HCT116 (cell line): ENCODE measurements at regions not wholly inside any gene's neighbourhood (a gene's known extent, or its start where the extent isn't known, plus 50 kb on each side); places are given as distances from the start of the nearest gene placed in this dataset.

Source experiments
- ATAC-seq: fragments of 200-7000 bp; cut with Tn5 transposase; 2 replicates; pipeline ENCODE4 v1.9.1; 2020; ENCODE audit warnings: mild to moderate bottlenecking, moderate library complexity
- BruUV-seq: library from RNA; stranded (reverse); fragments of 400-500 nt; replicated peaks from 2 replicates; lab custom pipeline; 2021; lab: Mats Ljungman, UMichigan
- CTCF ChIA-PET: fragments of 300-600 bp; sonication (Branson Sonifier 250); formaldehyde crosslinking; loops from one replicate; lab custom pipeline; 2021; ENCODE audit warnings: antibody characterized with exemption; lab: Charles Lee
- POLR2A ChIA-PET: fragments of 300-600, 350-600 bp; sonication (Branson Sonifier 250); formaldehyde crosslinking; loops from one replicate; lab custom pipeline; 2021; ENCODE audit warnings: antibody characterized with exemption; lab: Charles Lee
- RAD21 ChIA-PET, 2 experiments: fragments of 300-600 bp; sonication (Branson Sonifier 250); formaldehyde crosslinking; loops; one replicate each; lab custom pipeline; 2023; ENCODE audit warnings: low total read pairs in 2 of 2; ENCODE audit not compliant: uncharacterized antibody in 2 of 2, unreplicated experiment in 2 of 2, low non-redundant PET in 1 of 2; lab: Charles Lee
- DNase-seq: peaks from one replicate; pipeline ENCODE4 v3.0.0-alpha.2; 2010; ENCODE audit warnings: low read depth, low spot score
- H2AFZ ChIP-seq: fragments of 200-600 bp; shearing (Covaris generic), sonication (generic); 2 replicates; pipeline ENCODE4 v1.6.1; 2017; ENCODE audit warnings: low read depth, mixed run types, mixed read lengths, antibody characterized with exemption, low read length; ENCODE audit not compliant: poor library complexity, severe bottlenecking
- H3K27ac ChIP-seq: 2 replicates; pipeline ENCODE4 v1.5.1; 2012; ENCODE audit warnings: low read depth, low read length
- H3K27me3 ChIP-seq: fragments of 200-600 bp; sonication (generic); 2 replicates; pipeline ENCODE4 v1.6.1; 2016; ENCODE audit warnings: mixed run types, low read length, mixed read lengths; ENCODE audit not compliant: insufficient read depth
- H3K36me3 ChIP-seq, 2 experiments: fragments of 200-500 bp in 1 of 2; fragments of 200-600 bp in 1 of 2; sonication (Bioruptor generic) in 1 of 2; sonication (generic) in 1 of 2; 2 replicates each; pipeline versions ENCODE4 v1.5.1 to v1.6.1; 2014 to 2016; ENCODE audit warnings: low read length in 2 of 2, inconsistent platforms in 1 of 2, mixed read lengths in 1 of 2, mixed run types in 1 of 2; ENCODE audit not compliant: insufficient read depth in 2 of 2, control insufficient read depth in 1 of 2
- H3K4me1 ChIP-seq, 2 experiments: fragments of 200-600 bp in 1 of 2; sonication (generic) in 1 of 2; 2 replicates each; pipeline versions ENCODE4 v1.5.1 to v1.6.1; 2012 to 2017; ENCODE audit warnings: low read length in 2 of 2, inconsistent platforms in 1 of 2, mild to moderate bottlenecking in 1 of 2, mixed read lengths in 1 of 2, mixed run types in 1 of 2, moderate library complexity in 1 of 2; ENCODE audit not compliant: insufficient read depth in 2 of 2, control insufficient read depth in 1 of 2
- H3K4me2 ChIP-seq: fragments of 200-600 bp; sonication (generic); 2 replicates; pipeline ENCODE4 v1.6.1; 2017; ENCODE audit warnings: mixed run types, low read length, mixed read lengths
- H3K4me3 ChIP-seq, 2 experiments: fragments of 200-600 bp in 1 of 2; sonication (generic) in 1 of 2; replicated peaks in 1 of 2; 2 replicates each; pipeline ENCODE4 v1.5.1; 2011 to 2016; ENCODE audit warnings: low read length in 2 of 2, control low read depth in 1 of 2, low read depth in 1 of 2, mild to moderate bottlenecking in 1 of 2, mixed read lengths in 1 of 2, mixed run types in 1 of 2
- H3K79me2 ChIP-seq: fragments of 200-600 bp; sonication (generic); 2 replicates; pipeline ENCODE4 v1.6.1; 2017; ENCODE audit warnings: mild to moderate bottlenecking, mixed run types, low read length, moderate library complexity, mixed read lengths; ENCODE audit not compliant: insufficient read depth
- H3K9ac ChIP-seq: fragments of 200-600 bp; sonication (generic); 2 replicates; pipeline ENCODE4 v1.6.1; 2016; ENCODE audit warnings: low read length, mixed read lengths
- H3K9me2 ChIP-seq: fragments of 200-600 bp; sonication (generic), shearing (Covaris generic); 2 replicates; pipeline ENCODE4 v1.6.1; 2017; ENCODE audit warnings: mixed run types, mild to moderate bottlenecking, moderate library complexity; ENCODE audit not compliant: insufficient read depth
- H3K9me3 ChIP-seq, 2 experiments: fragments of 200-500 bp in 1 of 2; fragments of 200-600 bp in 1 of 2; sonication (Bioruptor generic) in 1 of 2; sonication (generic) in 1 of 2; 2 replicates each; pipeline ENCODE4 v1.6.1; 2014 to 2017; ENCODE audit warnings: low read length in 2 of 2, mixed read lengths in 2 of 2, inconsistent platforms in 1 of 2, low read depth in 1 of 2, mild to moderate bottlenecking in 1 of 2, mixed run types in 1 of 2, moderate library complexity in 1 of 2; ENCODE audit not compliant: control insufficient read depth in 1 of 2, insufficient read depth in 1 of 2
- H4K20me1 ChIP-seq: fragments of 200-600 bp; sonication (generic), shearing (Covaris generic); 2 replicates; pipeline ENCODE4 v1.6.1; 2017; ENCODE audit warnings: mixed run types, mild to moderate bottlenecking, moderate library complexity; ENCODE audit not compliant: insufficient read depth
- ATF3 ChIP-seq: IDR thresholded peaks from 2 replicates; pipeline ENCODE4 v1.6.1; 2012
- CBX3 ChIP-seq: IDR thresholded peaks from 2 replicates; pipeline ENCODE4 v1.6.1; 2012; ENCODE audit warnings: low read depth
- CEBPB ChIP-seq: IDR thresholded peaks from 2 replicates; pipeline ENCODE4 v1.6.1; 2012; ENCODE audit warnings: low read depth
- EZH2 ChIP-seq: fragments of 200-600 bp; sonication (generic); IDR thresholded peaks from 2 replicates; pipeline ENCODE4 v1.6.1; 2017; ENCODE audit warnings: antibody characterized with exemption, mixed run types
- FOSL1 ChIP-seq: IDR thresholded peaks from 2 replicates; pipeline ENCODE4 v1.6.1; 2012; ENCODE audit warnings: low read depth
- POLR2A ChIP-seq: IDR thresholded peaks from 2 replicates; pipeline ENCODE4 v1.7.0; 2011; ENCODE audit warnings: borderline replicate concordance; ENCODE audit not compliant: insufficient read depth, insufficient read length; ENCODE audit errors: extremely low read depth
- POLR2AphosphoS5 ChIP-seq: IDR thresholded peaks from 2 replicates; pipeline ENCODE4 v1.6.1; 2011; ENCODE audit warnings: mild to moderate bottlenecking, low read depth, low read length, moderate library complexity
- RAD21 ChIP-seq: IDR thresholded peaks from 2 replicates; pipeline ENCODE4 v1.6.1; 2012; ENCODE audit warnings: low read depth, mild to moderate bottlenecking
- REST ChIP-seq: IDR thresholded peaks from 2 replicates; pipeline ENCODE4 v1.6.1; 2012; ENCODE audit warnings: low read depth
- SP1 ChIP-seq: IDR thresholded peaks from 2 replicates; pipeline ENCODE4 v1.6.1; 2012; ENCODE audit warnings: low read depth
- SRF ChIP-seq: IDR thresholded peaks from 2 replicates; pipeline ENCODE4 v1.6.1; 2012; ENCODE audit warnings: low read depth
- TCF7L2 ChIP-seq: IDR thresholded peaks from 2 replicates; pipeline ENCODE4 v1.7.0; 2011; ENCODE audit warnings: borderline replicate concordance, inconsistent platforms; ENCODE audit not compliant: insufficient read depth, insufficient read length; ENCODE audit errors: extremely low read depth
- YY1 ChIP-seq: IDR thresholded peaks from 2 replicates; pipeline ENCODE4 v1.6.1; 2011; ENCODE audit warnings: low read length, low read depth, moderate library complexity, mild to moderate bottlenecking; ENCODE audit not compliant: insufficient replicate concordance; ENCODE audit errors: extremely low read depth
- ZBTB33 ChIP-seq: IDR thresholded peaks from 2 replicates; pipeline ENCODE4 v1.6.1; 2011; ENCODE audit warnings: mild to moderate bottlenecking, low read length, moderate library complexity; ENCODE audit not compliant: insufficient replicate concordance; ENCODE audit errors: extremely low read depth
- ZFX ChIP-seq: fragments of 450-650 bp; IDR thresholded peaks from 2 replicates; pipeline ENCODE4 v1.6.1; 2017
- ZNF274 ChIP-seq: fragments of 200-500 bp; sonication (Bioruptor generic); IDR thresholded peaks from 2 replicates; pipeline ENCODE4 v1.6.1; 2014; ENCODE audit warnings: mild to moderate bottlenecking, low read depth, low read length, inconsistent platforms
- intact Hi-C: fragments of 100-400 bp; cut with micrococcal nuclease; formaldehyde crosslinking; loops from 2 replicates; pipeline ENCODE4 v1.10.0; 2022

GRCh38 chr1:167159782-167160181 is 60.9 kb upstream of the POU2F1 start:
- ATAC-seq (no peak), DNase-seq (no peak)
- intact Hi-C loops: no loop called here
- Histone ChIP-seq H3K9ac (no peak overlapping the region), H3K4me1 (peaks cover 20 to 36% of the 10 kb centered on the region in 2 experiments), H2AFZ (no peak overlapping the region), H3K36me3 (no peaks in the 10 kb centered on the region), H3K27ac (no peak overlapping the region), H3K27me3 (no peaks in the 10 kb centered on the region), H4K20me1 (no peaks in the 10 kb centered on the region), H3K4me2 (no peak overlapping the region), H3K9me3 (no peaks in the 10 kb centered on the region), H3K9me2 (no peaks in the 10 kb centered on the region), H3K4me3 (no peak overlapping the region), H3K79me2 (no peaks in the 10 kb centered on the region)
- TF ChIP-seq CBX3 (peak; percentile 79; the same call in 1 of the 2 replicates), EZH2 (no peak)
- POLR2A ChIA-PET: interaction anchor here (0.9 kb wide), 1 partner anchor 61 kb away, joined by 3 read pairs; the partner anchor contains the start of gene POU2F1
- no TSS peak for BruUV-seq
- RAD21 ChIA-PET: no interaction called here
- CTCF ChIA-PET: no interaction called here

- ATAC-seq (peak; percentile 57), DNase-seq (peak; percentile 49)
- Histone ChIP-seq H3K79me2 (no peaks in the 10 kb centered on the region), H3K9me3 (no peaks in the 10 kb centered on the region), H4K20me1 (no peaks in the 10 kb centered on the region), H2AFZ (no peak overlapping the region), H3K9me2 (no peaks in the 10 kb centered on the region), H3K4me1 (peaks cover 20 to 36% of the 10 kb centered on the region in 2 experiments), H3K4me3 (no peak overlapping the region), H3K9ac (no peak overlapping the region), H3K4me2 (peak overlapping the region; percentile 48), H3K27ac (no peak overlapping the region), H3K36me3 (no peaks in the 10 kb centered on the region), H3K27me3 (no peaks in the 10 kb centered on the region)
- no TSS peak for BruUV-seq
- RAD21 ChIA-PET: no interaction called here
- POLR2A ChIA-PET: no interaction called here
- intact Hi-C loops: no loop called here
- CTCF ChIA-PET: no interaction called here
- TF ChIP-seq FOSL1 (peak; percentile 83), SRF (peak; percentile 26; the same call in 1 of the 2 replicates), REST (no peak), CEBPB (no peak), POLR2A (no peak), YY1 (peak; percentile 77), ZFX (no peak), RAD21 (no peak; the same call in 1 of the 2 replicates), ZBTB33 (no peak), SP1 (peak; percentile 80), ZNF274 (no peak), TCF7L2 (no peak), ATF3 (0 out of 2 replicates have a peak, but pooled peaks have one; percentile 29), POLR2AphosphoS5 (no peak)
Measured at GRCh38 chr1:167161242-167161641, 59.4 kb upstream of the POU2F1 start.
